NCI-H2107 treated with DMSO at 0.1 percent for 48 hours (cell line): ENCODE measurements at regions not wholly inside any gene's neighbourhood (a gene's known extent, or its start where the extent isn't known, plus 50 kb on each side); places are given as distances from the start of the nearest gene placed in this dataset.

ENCODE experiments used
- DNase-seq: peaks from one replicate; lab custom pipeline; 2025; ENCODE audit not compliant: unreplicated experiment; lab: John Stamatoyannopoulos, UW

GRCh38 chr2:128781585-128782385, 463.1 kb upstream of the HS6ST1 start:
- DNase-seq: no peak

GRCh38 chr2:128782411-128783192, 463.9 kb upstream of the HS6ST1 start:
- DNase-seq: no peak

GRCh38 chr2:128783193-128783671, 464.6 kb upstream of the HS6ST1 start:
- no peak for DNase-seq

GRCh38 chr2:128783896-128784295, 465.2 kb upstream of the HS6ST1 start:
- no peak for DNase-seq

GRCh38 chr2:128784626-128785306, 466.1 kb upstream of the HS6ST1 start:
- no peak for DNase-seq

- DNase-seq: no peak
Observed at GRCh38 chr2:128786316-128786715, 467.6 kb upstream of the HS6ST1 start.

- DNase-seq: no peak
Observed at GRCh38 chr2:128786741-128787478, 468.2 kb upstream of the HS6ST1 start.

GRCh38 chr2:128787616-128788015, 468.9 kb upstream of the HS6ST1 start:
- no peak for DNase-seq

- DNase-seq: no peak
Observed at GRCh38 chr2:128788636-128789220, 470.1 kb upstream of the HS6ST1 start.

GRCh38 chr2:128789221-128789620, 470.6 kb upstream of the HS6ST1 start:
- no peak for DNase-seq

GRCh38 chr2:128789776-128790455, 471.2 kb upstream of the HS6ST1 start:
- no peak for DNase-seq

- no peak for DNase-seq
Observed at GRCh38 chr2:128790541-128791001, 471.9 kb upstream of the HS6ST1 start.

- DNase-seq: no peak
Observed at GRCh38 chr2:128791120-128791984, 472.7 kb upstream of the HS6ST1 start.

GRCh38 chr2:128791985-128792320, 473.3 kb upstream of the HS6ST1 start:
- DNase-seq: no peak

- no peak for DNase-seq
Observed at GRCh38 chr2:128792476-128793054, 473.9 kb upstream of the HS6ST1 start.

- DNase-seq: no peak
Observed at GRCh38 chr2:128793404-128793803, 474.7 kb upstream of the HS6ST1 start.

- DNase-seq: no peak
Observed at GRCh38 chr2:128794285-128794684, 475.6 kb upstream of the HS6ST1 start.

- DNase-seq: no peak
Observed at GRCh38 chr2:128796321-128796720, 477.7 kb upstream of the HS6ST1 start.

- no peak for DNase-seq
Observed at GRCh38 chr2:128797092-128797491, 478.4 kb upstream of the HS6ST1 start.
